ENCODE measurements at regions not wholly inside any gene's neighbourhood (a gene's known extent, or its start where the extent isn't known, plus 50 kb on each side); places are given as distances from the start of the nearest gene placed in this dataset.

DNA sequence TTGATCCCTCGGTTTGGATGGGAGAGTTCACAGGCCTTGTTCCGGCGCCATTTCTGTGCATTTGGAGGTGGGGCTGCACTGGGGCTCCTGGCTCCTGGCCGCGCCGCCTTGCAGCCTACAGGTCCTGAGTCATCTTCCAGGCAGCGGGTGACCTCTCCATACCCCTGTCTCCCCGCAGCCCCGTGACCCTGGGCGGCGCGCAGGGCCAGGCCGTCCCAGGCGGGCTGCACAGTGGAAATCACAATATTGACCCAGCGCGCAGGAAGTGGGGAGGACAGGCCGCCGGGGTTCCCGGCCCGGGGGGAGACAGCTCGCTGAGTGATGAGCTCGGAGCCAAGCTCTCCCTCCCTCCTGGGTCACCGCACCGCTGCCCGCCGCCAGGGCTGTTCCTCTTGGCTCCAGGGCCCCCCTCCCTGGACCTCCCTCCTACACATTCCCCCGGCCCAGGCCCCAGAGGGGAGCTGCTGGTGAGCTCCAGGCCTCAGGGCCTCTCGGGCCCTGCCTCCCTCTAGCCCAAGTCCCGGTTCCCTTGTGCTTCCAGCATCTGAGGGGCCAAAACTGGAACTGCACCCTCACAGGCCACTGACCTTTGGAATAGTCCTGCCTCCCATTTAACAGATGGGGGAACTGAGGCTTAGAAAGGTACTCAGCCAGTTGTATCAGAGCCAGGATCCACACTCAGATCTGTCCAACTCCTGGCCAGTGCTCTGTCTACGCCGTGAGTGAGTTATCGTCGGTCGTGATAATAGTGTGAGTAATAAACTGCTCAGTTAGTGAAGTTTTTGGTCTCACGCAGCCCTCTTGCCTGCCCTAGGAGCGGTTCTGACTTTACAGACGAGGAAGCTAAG lies 142.9 kb upstream of the WNT4 start:
- TF ChIP-seq, protein P1, sequence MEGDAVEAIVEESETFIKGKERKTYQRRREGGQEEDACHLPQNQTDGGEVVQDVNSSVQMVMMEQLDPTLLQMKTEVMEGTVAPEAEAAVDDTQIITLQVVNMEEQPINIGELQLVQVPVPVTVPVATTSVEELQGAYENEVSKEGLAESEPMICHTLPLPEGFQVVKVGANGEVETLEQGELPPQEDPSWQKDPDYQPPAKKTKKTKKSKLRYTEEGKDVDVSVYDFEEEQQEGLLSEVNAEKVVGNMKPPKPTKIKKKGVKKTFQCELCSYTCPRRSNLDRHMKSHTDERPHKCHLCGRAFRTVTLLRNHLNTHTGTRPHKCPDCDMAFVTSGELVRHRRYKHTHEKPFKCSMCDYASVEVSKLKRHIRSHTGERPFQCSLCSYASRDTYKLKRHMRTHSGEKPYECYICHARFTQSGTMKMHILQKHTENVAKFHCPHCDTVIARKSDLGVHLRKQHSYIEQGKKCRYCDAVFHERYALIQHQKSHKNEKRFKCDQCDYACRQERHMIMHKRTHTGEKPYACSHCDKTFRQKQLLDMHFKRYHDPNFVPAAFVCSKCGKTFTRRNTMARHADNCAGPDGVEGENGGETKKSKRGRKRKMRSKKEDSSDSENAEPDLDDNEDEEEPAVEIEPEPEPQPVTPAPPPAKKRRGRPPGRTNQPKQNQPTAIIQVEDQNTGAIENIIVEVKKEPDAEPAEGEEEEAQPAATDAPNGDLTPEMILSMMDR (IDR thresholded peaks at IDR 0.05): no peak
- no peak for TF ChIP-seq POLR2A (IDR thresholded peaks at IDR 0.05)
